Mesothelial cell of epicardium (in vitro differentiated cells): ENCODE measurements at regions not wholly inside any gene's neighbourhood (a gene's known extent, or its start where the extent isn't known, plus 50 kb on each side); places are given as distances from the start of the nearest gene placed in this dataset.
A peak's percentile ranks its signal among the peaks of the same experiment; 100 is the strongest.

Experiments
- DNase-seq, 2 experiments: peaks; one replicate each; pipeline ENCODE4 v3.0.0; 2021; ENCODE audit warnings: low spot score in 2 of 2; ENCODE audit not compliant: unreplicated experiment in 2 of 2
- H3K27ac Mint-ChIP-seq: 2 replicates; pipeline ENCODE4 v1.8.0; 2021; ENCODE audit warnings: mixed read lengths
- H3K27me3 Mint-ChIP-seq: 2 replicates; pipeline ENCODE4 v1.8.0; 2021; ENCODE audit warnings: low read depth, mixed read lengths
- H3K36me3 Mint-ChIP-seq: 2 replicates; pipeline ENCODE4 v1.8.0; 2021; ENCODE audit warnings: mixed read lengths
- H3K4me1 Mint-ChIP-seq: 2 replicates; pipeline ENCODE4 v1.8.0; 2021; ENCODE audit warnings: mixed read lengths
- H3K4me3 Mint-ChIP-seq: 2 replicates; pipeline ENCODE4 v1.8.0; 2021; ENCODE audit warnings: mild to moderate bottlenecking, moderate library complexity, mixed read lengths
- H3K9me3 Mint-ChIP-seq: 2 replicates; pipeline ENCODE4 v1.8.0; 2021; ENCODE audit warnings: mixed read lengths
- TF ChIP-seq, protein P1 (sequence below): fragments of 200-600 bp; sonication (generic); IDR thresholded peaks from one replicate; pipeline ENCODE4 v1.5.0; 2021; ENCODE audit warnings: antibody characterized with exemption; ENCODE audit not compliant: unreplicated experiment

- peaks cover 23% of the 10 kb centered on the region for H3K9me3 Mint-ChIP-seq
- peaks cover 45% of the 10 kb centered on the region for H3K4me1 Mint-ChIP-seq
- peaks cover 17% of the 10 kb centered on the region for H3K27me3 Mint-ChIP-seq
- no peak for DNase-seq
- H3K36me3 Mint-ChIP-seq, result peaks cover 17% of the 10 kb centered on the region
- TF ChIP-seq, protein P1, sequence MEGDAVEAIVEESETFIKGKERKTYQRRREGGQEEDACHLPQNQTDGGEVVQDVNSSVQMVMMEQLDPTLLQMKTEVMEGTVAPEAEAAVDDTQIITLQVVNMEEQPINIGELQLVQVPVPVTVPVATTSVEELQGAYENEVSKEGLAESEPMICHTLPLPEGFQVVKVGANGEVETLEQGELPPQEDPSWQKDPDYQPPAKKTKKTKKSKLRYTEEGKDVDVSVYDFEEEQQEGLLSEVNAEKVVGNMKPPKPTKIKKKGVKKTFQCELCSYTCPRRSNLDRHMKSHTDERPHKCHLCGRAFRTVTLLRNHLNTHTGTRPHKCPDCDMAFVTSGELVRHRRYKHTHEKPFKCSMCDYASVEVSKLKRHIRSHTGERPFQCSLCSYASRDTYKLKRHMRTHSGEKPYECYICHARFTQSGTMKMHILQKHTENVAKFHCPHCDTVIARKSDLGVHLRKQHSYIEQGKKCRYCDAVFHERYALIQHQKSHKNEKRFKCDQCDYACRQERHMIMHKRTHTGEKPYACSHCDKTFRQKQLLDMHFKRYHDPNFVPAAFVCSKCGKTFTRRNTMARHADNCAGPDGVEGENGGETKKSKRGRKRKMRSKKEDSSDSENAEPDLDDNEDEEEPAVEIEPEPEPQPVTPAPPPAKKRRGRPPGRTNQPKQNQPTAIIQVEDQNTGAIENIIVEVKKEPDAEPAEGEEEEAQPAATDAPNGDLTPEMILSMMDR, result no peak
- no peak overlapping the region for H3K4me3 Mint-ChIP-seq
- no peak overlapping the region for H3K27ac Mint-ChIP-seq
Observed at GRCh38 chr3:155029941-155030340, 50.2 kb upstream of the MME start.

DNA sequence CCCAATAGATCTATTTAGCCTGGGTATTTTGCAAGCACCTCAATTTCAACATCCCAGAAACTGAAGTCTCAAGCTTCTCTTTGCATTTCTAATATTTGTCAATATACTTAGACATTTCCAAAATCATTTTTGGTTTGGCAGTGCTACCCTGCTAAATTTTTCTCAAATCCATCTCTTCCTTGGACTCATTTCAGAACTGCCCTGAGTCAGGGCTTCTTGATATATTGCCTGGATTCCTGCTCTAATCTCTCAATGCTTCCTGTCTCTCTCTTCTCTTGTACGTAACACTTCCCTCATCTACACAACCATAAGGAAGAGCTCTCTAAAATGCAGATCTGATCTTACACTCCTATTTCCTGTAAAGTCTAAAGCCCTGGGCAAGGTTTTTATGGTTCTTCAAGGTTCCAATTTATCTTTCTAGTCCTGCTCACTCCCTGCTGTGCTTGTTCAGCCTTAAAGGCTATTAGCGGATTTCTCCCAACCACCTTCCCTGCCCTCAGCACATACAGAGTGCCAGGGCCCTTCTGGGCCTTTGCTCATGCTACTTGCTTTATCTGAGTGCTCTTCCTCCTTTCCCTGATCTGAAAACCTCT lies 53.0 kb upstream of the MME start:
- no peak overlapping the region for H3K27ac Mint-ChIP-seq
- no peak overlapping the region for H3K4me3 Mint-ChIP-seq
- H3K4me1 Mint-ChIP-seq, result peaks cover 35% of the 10 kb centered on the region
- no peak for DNase-seq
- peaks cover 24% of the 10 kb centered on the region for H3K27me3 Mint-ChIP-seq
- peaks cover 23% of the 10 kb centered on the region for H3K9me3 Mint-ChIP-seq
- peaks cover 15% of the 10 kb centered on the region for H3K36me3 Mint-ChIP-seq
- TF ChIP-seq, protein P1, result no peak

DNA sequence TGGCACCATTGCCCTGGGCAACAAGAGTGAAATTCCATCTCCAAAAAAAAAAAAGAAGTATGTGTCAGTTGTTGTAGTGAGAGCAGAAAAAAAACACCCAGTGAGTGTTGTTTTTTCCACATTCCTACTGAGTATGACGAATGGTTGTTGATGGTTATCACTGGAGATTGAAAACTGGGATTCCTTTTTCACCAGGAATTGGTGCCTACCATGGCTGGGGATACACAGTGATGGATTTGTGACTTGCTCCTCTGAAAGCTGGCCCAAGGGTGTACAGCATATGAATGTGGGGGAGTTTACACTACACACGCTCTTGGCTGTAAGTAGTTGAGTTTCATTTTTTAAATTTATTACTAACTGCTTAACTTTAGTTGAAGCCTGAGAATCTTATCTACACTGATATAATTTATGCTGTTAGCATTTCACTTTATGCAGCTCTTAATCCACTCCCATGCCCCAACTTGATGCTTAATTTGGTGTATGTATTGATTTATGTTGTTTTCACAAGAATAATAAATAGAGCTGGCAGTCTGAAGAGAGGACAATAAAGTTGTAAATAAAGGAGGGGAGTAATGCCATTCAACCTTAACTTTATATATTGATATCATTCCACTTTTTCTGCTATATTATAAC lies 56.0 kb upstream of the MME start:
- peak overlapping the region; percentile 17 for H3K27ac Mint-ChIP-seq
- peaks cover 33% of the 10 kb centered on the region for H3K4me1 Mint-ChIP-seq
- TF ChIP-seq, protein P1, result no peak
- no peak for DNase-seq
- no peak overlapping the region for H3K4me3 Mint-ChIP-seq
- peaks cover 6% of the 10 kb centered on the region for H3K36me3 Mint-ChIP-seq
- peaks cover 42% of the 10 kb centered on the region for H3K27me3 Mint-ChIP-seq
- peaks cover 10% of the 10 kb centered on the region for H3K9me3 Mint-ChIP-seq

DNA sequence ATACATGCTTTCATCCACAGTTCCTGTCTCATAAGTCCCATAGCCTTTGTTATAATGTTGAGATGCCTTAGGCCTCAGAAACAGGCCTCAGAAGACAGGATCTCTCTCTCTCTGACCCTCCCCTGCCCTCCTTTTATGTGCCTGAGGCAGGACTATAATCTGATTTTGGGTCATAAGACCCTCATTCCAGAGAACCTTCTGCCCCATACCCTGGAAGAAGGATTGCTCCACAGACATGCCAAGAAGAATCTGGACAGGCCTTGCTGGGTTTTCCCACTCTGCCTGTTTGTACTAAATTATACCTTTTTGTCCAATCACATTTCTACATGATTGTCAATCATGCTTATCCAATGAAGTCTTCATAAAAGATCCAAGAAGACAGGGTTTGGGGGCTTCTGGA lies 57.2 kb upstream of the MME start:
- no peak overlapping the region for H3K4me3 Mint-ChIP-seq
- TF ChIP-seq, protein P1, result no peak
- H3K27me3 Mint-ChIP-seq, result peaks cover 48% of the 10 kb centered on the region
- H3K4me1 Mint-ChIP-seq, result peaks cover 33% of the 10 kb centered on the region
- H3K9me3 Mint-ChIP-seq, result peaks cover under 1% of the 10 kb centered on the region
- H3K36me3 Mint-ChIP-seq, result no peaks in the 10 kb centered on the region
- DNase-seq, result no peak
- H3K27ac Mint-ChIP-seq, result no peak overlapping the region

GRCh38 chr3:155019575-155019974 lies 60.5 kb upstream of the MME start:
- Mint-ChIP-seq H3K27ac (no peak overlapping the region), H3K36me3 (no peaks in the 10 kb centered on the region), H3K4me1 (peaks cover 24% of the 10 kb centered on the region), H3K27me3 (peaks cover 35% of the 10 kb centered on the region), H3K9me3 (no peaks in the 10 kb centered on the region), H3K4me3 (no peak overlapping the region)
- TF ChIP-seq, protein P1, result no peak
- no peak for DNase-seq
